Activated T-cell treated with anti-CD3 and anti-CD28 coated beads for 48 hours (primary cell): ENCODE measurements at regions not wholly inside any gene's neighbourhood (a gene's known extent, or its start where the extent isn't known, plus 50 kb on each side); places are given as distances from the start of the nearest gene placed in this dataset.
"Not testable (repeated sequence)": the region's sequence is repeated elsewhere in the genome, so short reads cannot be mapped to it uniquely, and the experiment has no call there.

Source experiments
- DNase-seq: peaks from one replicate; pipeline ENCODE4 v3.0.0-alpha.2; 2020; ENCODE audit warnings: low read depth

- no peak for DNase-seq
These were observed 139.3 kb downstream of the FAM76B start for GRCh38 chr11:95650276-95650675.

DNA sequence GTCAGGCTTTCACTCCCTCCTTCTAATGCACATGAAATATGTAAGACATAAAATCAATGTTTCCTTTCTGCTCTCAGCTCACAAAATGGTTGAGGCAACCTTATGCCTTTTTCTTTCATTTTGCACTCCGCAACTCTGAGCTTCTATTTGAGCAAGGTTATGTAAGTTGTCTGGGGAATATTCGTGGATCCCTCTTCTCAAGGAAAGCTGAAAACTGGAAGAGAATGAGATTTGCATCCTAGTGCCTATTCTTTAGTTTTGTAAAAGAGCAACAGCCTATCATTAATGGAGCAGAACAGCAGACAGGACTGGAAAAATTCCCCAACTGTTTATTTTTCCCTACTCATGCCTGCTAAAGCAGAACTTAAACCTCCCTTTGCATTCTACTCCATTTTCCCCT is 141.7 kb downstream of the FAM76B start:
- no peak for DNase-seq

- no peak for DNase-seq
These were observed 142.2 kb downstream of the FAM76B start for GRCh38 chr11:95647355-95647754.

- no peak for DNase-seq
These were observed 148.1 kb downstream of the FAM76B start for GRCh38 chr11:95641495-95641894.

GRCh38 chr11:95638501-95638900 is 151.1 kb downstream of the FAM76B start:
- no peak for DNase-seq

DNA sequence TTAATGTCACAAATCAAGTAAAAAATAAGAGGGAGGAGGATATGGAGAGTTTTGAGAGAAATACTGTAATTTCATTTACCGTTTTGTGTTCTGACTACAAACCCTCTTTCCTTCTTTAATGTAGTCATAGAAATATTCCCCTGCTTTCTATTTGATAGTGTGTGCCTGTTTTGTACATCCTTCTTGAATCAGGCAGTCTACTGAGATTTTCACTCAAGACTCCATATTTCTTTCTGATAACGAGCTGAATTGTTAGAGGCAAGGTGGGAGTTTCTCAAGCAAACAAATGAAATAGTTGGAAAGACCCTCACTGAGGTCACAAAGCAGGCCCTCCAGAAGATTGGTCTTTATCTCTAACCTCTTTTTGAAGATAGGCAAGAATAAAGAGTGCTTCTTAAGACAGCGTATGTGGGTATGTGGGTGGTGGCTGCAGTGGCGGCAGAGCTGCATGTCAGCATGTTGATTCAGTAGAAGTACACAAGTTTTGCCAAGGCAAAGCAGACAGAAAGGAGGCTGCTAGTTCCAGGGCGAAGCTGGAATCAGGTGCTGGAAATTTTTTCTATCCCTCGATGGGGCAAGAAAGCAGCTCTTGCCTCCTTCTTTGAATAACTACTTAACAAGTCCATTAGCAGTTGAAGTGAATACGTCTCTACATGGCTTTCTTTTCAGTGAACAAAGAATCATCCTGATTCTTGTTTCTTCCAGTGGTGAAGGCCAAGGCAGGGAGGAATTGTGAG is 164.2 kb downstream of the FAM76B start:
- DNase-seq: no peak

GRCh38 chr11:95616256-95616804 is 173.3 kb downstream of the FAM76B start:
- no peak for DNase-seq

DNA sequence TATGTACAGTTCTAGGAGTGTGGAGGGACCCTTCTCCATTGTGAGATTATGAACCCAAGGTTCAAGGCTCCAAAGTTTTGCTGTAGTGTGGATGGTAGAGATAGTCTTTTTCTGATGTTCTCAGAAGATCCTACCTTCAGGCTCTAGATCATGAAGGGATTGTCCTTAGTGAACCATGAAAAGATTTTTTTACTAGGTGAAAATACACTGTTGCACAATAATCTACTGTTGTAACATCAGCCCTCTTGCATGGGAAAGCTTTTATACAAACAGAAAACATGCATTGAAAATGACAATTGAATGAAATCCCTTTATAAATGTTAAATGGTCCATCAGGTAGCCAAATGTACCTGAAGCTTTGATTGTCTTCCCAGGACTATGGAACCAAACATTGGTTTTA is 177.8 kb downstream of the FAM76B start:
- DNase-seq: no peak

GRCh38 chr11:95610185-95610584 is 179.4 kb downstream of the FAM76B start:
- not testable (repeated sequence) for DNase-seq

GRCh38 chr11:95608093-95608492 is 181.5 kb downstream of the FAM76B start:
- no peak for DNase-seq

- no peak for DNase-seq
These were observed 182.8 kb downstream of the FAM76B start for GRCh38 chr11:95606824-95607223.

GRCh38 chr11:95605271-95605940 is 184.2 kb downstream of the FAM76B start:
- no peak for DNase-seq

- peak; percentile 9 for DNase-seq
These were observed 189.5 kb downstream of the FAM76B start for GRCh38 chr11:95599959-95600586.

DNA sequence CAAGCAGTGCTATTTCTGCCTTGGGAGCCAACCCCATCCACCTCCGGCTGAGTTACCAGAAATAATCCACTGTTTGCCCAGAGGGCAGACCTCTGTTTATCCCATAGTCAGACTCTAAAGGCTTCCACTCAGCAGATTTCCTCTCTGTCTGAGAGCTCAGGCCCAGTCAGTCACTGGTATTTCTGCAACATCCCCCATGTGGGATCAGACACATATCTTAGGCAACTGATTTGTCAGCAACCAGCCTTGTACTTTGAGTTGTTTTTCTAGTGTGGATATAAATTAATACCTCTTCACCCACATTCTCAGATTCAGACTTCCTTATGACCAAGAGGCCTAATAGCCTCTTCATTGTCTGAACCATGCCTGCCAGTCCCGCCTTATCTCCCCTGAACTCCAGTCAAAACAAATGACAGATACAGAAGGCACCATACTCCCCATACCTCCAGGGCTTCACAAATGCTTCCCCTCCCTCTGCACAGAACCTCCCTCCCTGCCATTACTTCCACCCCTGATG is 193.6 kb downstream of the FAM76B start:
- no peak for DNase-seq

DNA sequence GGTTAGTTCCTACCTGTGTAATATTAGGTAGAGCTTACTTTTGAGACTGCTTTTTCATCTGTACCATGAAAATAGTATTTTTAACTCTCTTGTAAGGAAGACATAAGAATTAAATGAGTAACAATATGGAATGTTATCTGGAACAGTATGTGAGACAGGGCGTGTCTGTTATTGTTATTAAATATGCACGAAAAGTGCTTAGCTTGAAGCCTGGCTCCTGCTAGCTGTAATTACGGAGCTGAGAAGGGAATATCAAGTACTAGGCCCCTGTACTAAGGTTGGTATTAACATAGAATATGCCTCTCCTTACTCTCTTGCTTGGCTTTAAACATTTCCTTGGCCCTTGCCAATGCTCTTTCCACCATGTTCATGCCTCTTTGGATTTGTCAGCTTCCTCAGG is 194.0 kb downstream of the FAM76B start:
- DNase-seq: no peak

GRCh38 chr11:95593111-95593510 is 196.5 kb downstream of the FAM76B start:
- DNase-seq: no peak

DNA sequence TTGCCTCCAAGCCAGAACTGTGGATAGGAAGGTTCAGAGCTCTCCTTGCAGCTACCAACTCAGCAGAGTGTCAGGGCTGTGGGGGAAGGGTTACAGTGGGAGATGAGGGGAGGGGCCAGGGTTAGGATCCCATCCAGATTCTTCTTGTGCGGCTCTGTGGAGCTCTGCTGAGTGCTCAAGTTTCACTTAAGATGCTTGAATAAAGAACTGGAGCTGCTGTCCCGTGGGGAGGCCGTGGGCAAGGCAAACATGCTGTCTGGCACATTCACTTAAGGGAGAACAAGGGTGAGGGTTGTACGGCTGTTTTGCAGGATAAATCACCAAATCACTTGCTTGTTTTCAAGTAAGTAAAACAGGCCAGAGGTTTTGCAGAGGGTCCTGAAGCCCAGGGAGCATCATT is 197.1 kb downstream of the FAM76B start:
- no peak for DNase-seq

DNA sequence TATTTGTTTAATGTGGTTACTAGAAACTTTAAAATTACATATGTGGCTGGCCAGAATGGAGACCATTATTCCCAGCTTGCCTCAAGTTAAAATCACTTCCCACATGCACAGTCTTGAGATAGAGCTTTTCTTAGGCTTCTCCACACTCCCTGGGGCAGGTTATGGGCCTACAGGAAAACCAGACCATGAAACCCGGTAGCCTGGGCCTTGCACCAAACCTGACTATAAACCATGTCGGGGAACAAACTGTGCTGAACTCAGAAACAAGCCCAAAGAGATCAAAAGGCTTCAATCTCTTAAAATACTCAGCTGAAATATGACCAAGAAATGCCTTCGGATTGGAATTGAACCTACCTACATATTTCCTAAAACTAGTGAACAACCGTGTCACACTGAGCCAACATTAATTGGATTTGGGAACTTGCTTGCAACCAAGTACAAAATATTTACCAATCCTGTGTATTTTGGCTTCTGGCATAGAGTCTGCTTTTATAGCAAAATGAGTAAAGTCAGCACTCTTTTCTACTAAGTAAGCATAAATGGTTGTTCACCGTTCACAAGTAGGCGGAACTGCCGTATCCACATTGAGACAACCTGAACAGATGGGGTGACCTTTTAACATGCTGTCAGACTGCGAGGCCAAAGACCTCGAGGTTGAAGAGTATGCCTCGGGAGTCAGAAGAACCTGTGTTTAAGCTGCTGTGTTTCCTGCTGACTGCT is 199.5 kb downstream of the FAM76B start:
- DNase-seq: no peak

GRCh38 chr11:95588821-95589220 is 200.8 kb downstream of the FAM76B start:
- DNase-seq: no peak

DNA sequence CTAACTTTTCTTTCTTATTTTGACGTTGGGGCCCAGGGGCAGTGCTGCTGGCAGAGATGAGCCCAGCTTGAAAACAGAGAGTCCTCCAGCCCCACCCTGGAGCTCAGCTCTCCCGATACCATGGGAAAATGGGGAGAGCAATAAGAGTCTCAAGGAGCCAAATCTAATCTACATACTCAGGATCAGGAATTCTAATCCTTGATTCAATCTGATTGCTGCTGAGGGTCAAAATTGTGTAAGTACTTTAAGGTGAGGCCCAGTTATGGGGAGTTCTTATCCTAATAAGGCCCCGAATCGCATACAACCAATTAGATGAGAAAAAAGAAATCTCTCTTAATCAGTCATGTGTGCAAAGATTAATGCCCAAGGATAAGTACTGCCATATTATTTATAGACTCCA is 202.9 kb downstream of the FAM76B start:
- no peak for DNase-seq

GRCh38 chr11:95586155-95586554 is 203.4 kb downstream of the FAM76B start:
- no peak for DNase-seq

- no peak for DNase-seq
These were observed 203.9 kb downstream of the FAM76B start for GRCh38 chr11:95585752-95586077.
